Brain microvascular endothelial cell (primary cell): ENCODE measurements at regions not wholly inside any gene's neighbourhood (a gene's known extent, or its start where the extent isn't known, plus 50 kb on each side); places are given as distances from the start of the nearest gene placed in this dataset.

Experiments used
- DNase-seq: peaks from one replicate; pipeline ENCODE4 v3.0.0-alpha.2; 2020
- H3K27ac ChIP-seq: fragments of 250-450 bp; sonication (Bioruptor Pico); 2 replicates; pipeline ENCODE4 v1.5.1; 2020; ENCODE audit warnings: mild to moderate bottlenecking, moderate library complexity
- H3K27me3 ChIP-seq: fragments of 250-450 bp; sonication (Bioruptor Pico); replicated peaks from 2 replicates; pipeline ENCODE4 v1.5.1; 2020; ENCODE audit warnings: mild to moderate bottlenecking
- H3K36me3 ChIP-seq: fragments of 250-450 bp; sonication (Bioruptor Pico); replicated peaks from 2 replicates; pipeline ENCODE4 v1.5.1; 2020; ENCODE audit warnings: mild to moderate bottlenecking
- H3K4me3 ChIP-seq: 2 replicates; pipeline ENCODE4 v1.5.1; 2011; ENCODE audit warnings: low read depth, mild to moderate bottlenecking, control low read depth, low read length, moderate library complexity
- CTCF ChIP-seq: IDR thresholded peaks from 2 replicates; pipeline ENCODE4 v1.5.1; 2011; ENCODE audit warnings: low read depth, mild to moderate bottlenecking, moderate library complexity, low read length, control low read depth, inconsistent platforms; ENCODE audit errors: missing control alignments
- in situ Hi-C: cut with HindIII; loops from 2 replicates; pipeline ENCODE4 v1.10.0; 2017; ENCODE audit warnings: low sequenced_read_pairs, low pct_ligation_motif_present

- Histone ChIP-seq H3K36me3 (no peaks in the 10 kb centered on the region), H3K4me3 (no peak overlapping the region), H3K27me3 (no peaks in the 10 kb centered on the region), H3K27ac (peak overlapping the region; percentile 90)
- TF ChIP-seq CTCF, result no peak
- in situ Hi-C loops, result no loop called here
- peak; percentile 51 for DNase-seq
These were observed 111.5 kb upstream of the CCN2 start for GRCh38 chr6:132062626-132063025.

- in situ Hi-C loops, result no loop called here
- no peaks in the 10 kb centered on the region for H3K36me3 ChIP-seq
- peak overlapping the region; percentile 90 for H3K27ac ChIP-seq
- no peak for TF ChIP-seq CTCF
- no peaks in the 10 kb centered on the region for H3K27me3 ChIP-seq
- no peak for DNase-seq
- no peak overlapping the region for H3K4me3 ChIP-seq
These were observed 110.2 kb upstream of the CCN2 start for GRCh38 chr6:132061381-132061780.

GRCh38 chr6:132060591-132060990 lies 109.4 kb upstream of the CCN2 start:
- in situ Hi-C loops, result no loop called here
- Histone ChIP-seq H3K27ac (peak overlapping the region; percentile 90), H3K27me3 (no peaks in the 10 kb centered on the region), H3K4me3 (no peak overlapping the region), H3K36me3 (no peaks in the 10 kb centered on the region)
- no peak for TF ChIP-seq CTCF
- DNase-seq, result peak; percentile 86

- Histone ChIP-seq H3K27me3 (no peaks in the 10 kb centered on the region), H3K36me3 (no peaks in the 10 kb centered on the region), H3K4me3 (no peak overlapping the region), H3K27ac (no peak overlapping the region)
- no peak for DNase-seq
- TF ChIP-seq CTCF, result no peak
- in situ Hi-C loops, result no loop called here
These were observed 107.8 kb upstream of the CCN2 start for GRCh38 chr6:132058975-132059374.

GRCh38 chr6:132054525-132054924 lies 103.4 kb upstream of the CCN2 start:
- Histone ChIP-seq H3K4me3 (no peak overlapping the region), H3K27ac (peak overlapping the region; percentile 57), H3K36me3 (no peaks in the 10 kb centered on the region), H3K27me3 (no peaks in the 10 kb centered on the region)
- DNase-seq, result peak; percentile 34
- no peak for TF ChIP-seq CTCF
- in situ Hi-C loops, result no loop called here

GRCh38 chr6:132053511-132053910 lies 102.3 kb upstream of the CCN2 start:
- Histone ChIP-seq H3K27ac (peak overlapping the region; percentile 57), H3K36me3 (no peaks in the 10 kb centered on the region), H3K27me3 (no peaks in the 10 kb centered on the region), H3K4me3 (no peak overlapping the region)
- in situ Hi-C loops, result no loop called here
- no peak for DNase-seq
- no peak for TF ChIP-seq CTCF
